B cell (primary cell): ENCODE measurements at regions not wholly inside any gene's neighbourhood (a gene's known extent, or its start where the extent isn't known, plus 50 kb on each side); places are given as distances from the start of the nearest gene placed in this dataset.

Source experiments
- ATAC-seq: fragments of 200-7000 bp; cut with Tn5 transposase; one replicate; pipeline ENCODE4 v1.10.0; 2021; ENCODE audit warnings: low read depth, mild to moderate bottlenecking, moderate number of reproducible peaks, moderate library complexity
- CTCF ChIA-PET: fragments of 350-600 bp; sonication (Branson Sonifier 250); formaldehyde crosslinking; loops from one replicate; lab custom pipeline; 2021; ENCODE audit warnings: antibody characterized with exemption, inconsistent platforms; lab: Charles Lee
- POLR2A ChIA-PET: fragments of 350-600 bp; sonication (Branson Sonifier 250); formaldehyde crosslinking; loops from one replicate; lab custom pipeline; 2021; ENCODE audit warnings: antibody characterized with exemption; lab: Charles Lee
- DNase-seq: peaks from one replicate; pipeline ENCODE4 v3.0.0; 2013
- H2AFZ ChIP-seq: 2 replicates; pipeline ENCODE4 v1.6.1; 2012; ENCODE audit warnings: mild to moderate bottlenecking, low read depth, low read length; ENCODE audit not compliant: insufficient read depth, poor library complexity, severe bottlenecking
- H3K27ac ChIP-seq, 2 donors: 1 replicate in 1 of 2; 2 replicates in 1 of 2; pipeline ENCODE4 v1.5.1; 2012 to 2013; ENCODE audit warnings: low read length in 2 of 2, mild to moderate bottlenecking in 2 of 2, moderate library complexity in 1 of 2
- H3K27me3 ChIP-seq, 4 experiments: fragments of 200-600 bp in 1 of 4; sonication (generic) in 1 of 4; replicated peaks in 1 of 4; 1 replicate in 2 of 4; 2 replicates in 2 of 4; pipeline versions ENCODE4 v1.6.1 to v1.7.0; 2013 to 2016; ENCODE audit warnings: low read length in 3 of 4, mild to moderate bottlenecking in 2 of 4, mixed read lengths in 1 of 4, moderate library complexity in 1 of 4; ENCODE audit not compliant: insufficient read depth in 4 of 4, control insufficient read depth in 3 of 4; ENCODE audit errors: control extremely low read depth in 1 of 4
- H3K36me3 ChIP-seq, 2 experiments: replicated peaks in 1 of 2; 1 replicate in 1 of 2; 2 replicates in 1 of 2; pipeline versions ENCODE4 v1.6.1 to v1.7.1; 2013; ENCODE audit warnings: low read length in 1 of 2; ENCODE audit not compliant: insufficient read depth in 2 of 2, control insufficient read depth in 1 of 2; ENCODE audit errors: control extremely low read depth in 1 of 2, extremely low read depth in 1 of 2
- H3K4me1 ChIP-seq, 2 donors: fragments of 200-600 bp in 1 of 2; sonication (generic) in 1 of 2; 1 replicate in 1 of 2; 2 replicates in 1 of 2; pipeline versions ENCODE4 v1.5.1 to v1.6.1; 2013 to 2017; ENCODE audit warnings: low read length in 2 of 2; ENCODE audit not compliant: control insufficient read depth in 2 of 2, insufficient read depth in 2 of 2
- H3K4me2 ChIP-seq: replicated peaks from 2 replicates; pipeline ENCODE3; 2012; ENCODE audit warnings: mild to moderate bottlenecking, low read depth, low read length; ENCODE audit not compliant: poor library complexity, severe bottlenecking
- H3K4me3 ChIP-seq, 5 experiments: fragments of 200-600 bp in 1 of 5; sonication (generic) in 1 of 5; 1 replicate in 3 of 5; 2 replicates in 2 of 5; pipeline versions ENCODE4 v1.5.1 to v1.7.0; 2011 to 2016; ENCODE audit warnings: low read length in 4 of 5, mild to moderate bottlenecking in 4 of 5, low read depth in 2 of 5, control low read depth in 1 of 5, moderate library complexity in 1 of 5; ENCODE audit not compliant: insufficient read depth in 1 of 5; ENCODE audit errors: control extremely low read depth in 1 of 5, extremely low read depth in 1 of 5
- H3K79me2 ChIP-seq: fragments of 200-600 bp; sonication (generic); one replicate; pipeline ENCODE4 v1.6.0; 2016; ENCODE audit warnings: low read length; ENCODE audit not compliant: control insufficient read depth, insufficient read depth
- H3K9ac ChIP-seq: fragments of 200-600 bp; sonication (generic); 2 replicates; pipeline ENCODE4 v1.6.1; 2017; ENCODE audit warnings: mild to moderate bottlenecking, low read length, moderate library complexity
- H3K9me3 ChIP-seq, 3 donors: one replicate each; pipeline versions ENCODE4 v1.6.1 to v1.7.1; 2013; ENCODE audit warnings: low read length in 2 of 3; ENCODE audit not compliant: control insufficient read depth in 2 of 3, insufficient read depth in 1 of 3; ENCODE audit errors: control extremely low read depth in 1 of 3
- H4K20me1 ChIP-seq: 2 replicates; pipeline ENCODE4 v1.6.0; 2012; ENCODE audit warnings: mild to moderate bottlenecking, low read length; ENCODE audit not compliant: insufficient read depth, control insufficient read depth, poor library complexity, severe bottlenecking
- H3K27ac Mint-ChIP-seq: one replicate; pipeline ENCODE4 v1.8.0; 2021; ENCODE audit warnings: mixed read lengths
- H3K27me3 Mint-ChIP-seq: one replicate; pipeline ENCODE4 v1.8.0; 2021; ENCODE audit warnings: mixed read lengths
- H3K4me1 Mint-ChIP-seq: one replicate; pipeline ENCODE4 v1.8.0; 2021; ENCODE audit warnings: mixed read lengths
- H3K4me3 Mint-ChIP-seq: one replicate; pipeline ENCODE4 v1.8.0; 2021; ENCODE audit warnings: mixed read lengths
- H3K9me3 Mint-ChIP-seq: one replicate; pipeline ENCODE4 v1.8.0; 2022; ENCODE audit warnings: mixed read lengths; ENCODE audit not compliant: insufficient read depth
- EZH2 ChIP-seq: IDR thresholded peaks from 2 replicates; pipeline ENCODE4 v1.6.1; 2012; ENCODE audit warnings: borderline replicate concordance, low read depth, mild to moderate bottlenecking, moderate library complexity, low read length; ENCODE audit not compliant: insufficient read depth, poor library complexity, severe bottlenecking
- WGBS: methylation state at CpG from one replicate; pipeline ENCODE4 v1.1.5; 2013; ENCODE audit warnings: missing lambda C conversion rate; ENCODE audit not compliant: insufficient coverage; 5-methylcytosine and 5-hydroxymethylcytosine counted together
- intact Hi-C: fragments of 100-400 bp; cut with micrococcal nuclease; formaldehyde crosslinking; loops from one replicate; pipeline ENCODE4 v1.10.0; 2022
- TF ChIP-seq, protein P1 (sequence below): fragments of 200-600 bp; IDR thresholded peaks from one replicate; pipeline ENCODE4 v1.8.0; 2022; ENCODE audit warnings: antibody characterized with exemption, mild to moderate bottlenecking

DNA sequence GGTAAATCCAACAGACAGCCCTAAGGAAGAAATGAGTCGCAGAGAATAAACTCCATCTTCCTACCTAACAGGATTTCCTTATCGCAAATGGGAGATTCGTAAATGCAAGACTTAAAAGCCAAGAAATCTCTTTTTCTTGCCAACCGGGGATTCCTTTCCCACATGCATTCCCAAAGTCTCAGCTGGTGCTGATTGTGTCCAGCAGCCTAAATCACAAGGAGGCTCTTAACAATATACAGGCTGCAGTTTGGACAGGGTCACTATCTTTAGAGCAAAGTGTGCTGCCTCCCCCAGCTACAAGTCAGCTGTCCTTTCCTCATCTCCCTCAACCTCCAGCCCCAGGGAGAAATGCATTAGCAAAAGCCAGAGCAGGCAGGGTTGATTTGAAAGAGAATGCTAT, 189.8 kb upstream of the PLXNA2 start:
- no peak overlapping the region for H3K4me2 ChIP-seq
- H3K79me2 ChIP-seq = no peaks in the 10 kb centered on the region
- H4K20me1 ChIP-seq = no peaks in the 10 kb centered on the region
- no peak overlapping the region for H3K4me3 ChIP-seq
- Mint-ChIP-seq H3K27ac (no peak overlapping the region), H3K4me1 (no peaks in the 10 kb centered on the region), H3K4me3 (no peak overlapping the region), H3K27me3 (no peaks in the 10 kb centered on the region), H3K9me3 (no peaks in the 10 kb centered on the region)
- no peak for ATAC-seq
- no peak overlapping the region for H3K9ac ChIP-seq
- no peaks in the 10 kb centered on the region for H3K36me3 ChIP-seq
- no peaks in the 10 kb centered on the region for H3K9me3 ChIP-seq
- ChIA-PET POLR2A (no interaction called here), CTCF (no interaction called here)
- no peak overlapping the region for H2AFZ ChIP-seq
- H3K27ac ChIP-seq = no peak overlapping the region
- DNase-seq = no peak
- H3K4me1 ChIP-seq = no peaks in the 10 kb centered on the region
- 100% methylated on average over 3 of the region's 4 CpGs for WGBS
- intact Hi-C loops = no loop called here
- H3K27me3 ChIP-seq = peaks cover 0 to 2% (median 0%) of the 10 kb centered on the region in 4 experiments
- no peak for TF ChIP-seq EZH2
- TF ChIP-seq, protein P1, sequence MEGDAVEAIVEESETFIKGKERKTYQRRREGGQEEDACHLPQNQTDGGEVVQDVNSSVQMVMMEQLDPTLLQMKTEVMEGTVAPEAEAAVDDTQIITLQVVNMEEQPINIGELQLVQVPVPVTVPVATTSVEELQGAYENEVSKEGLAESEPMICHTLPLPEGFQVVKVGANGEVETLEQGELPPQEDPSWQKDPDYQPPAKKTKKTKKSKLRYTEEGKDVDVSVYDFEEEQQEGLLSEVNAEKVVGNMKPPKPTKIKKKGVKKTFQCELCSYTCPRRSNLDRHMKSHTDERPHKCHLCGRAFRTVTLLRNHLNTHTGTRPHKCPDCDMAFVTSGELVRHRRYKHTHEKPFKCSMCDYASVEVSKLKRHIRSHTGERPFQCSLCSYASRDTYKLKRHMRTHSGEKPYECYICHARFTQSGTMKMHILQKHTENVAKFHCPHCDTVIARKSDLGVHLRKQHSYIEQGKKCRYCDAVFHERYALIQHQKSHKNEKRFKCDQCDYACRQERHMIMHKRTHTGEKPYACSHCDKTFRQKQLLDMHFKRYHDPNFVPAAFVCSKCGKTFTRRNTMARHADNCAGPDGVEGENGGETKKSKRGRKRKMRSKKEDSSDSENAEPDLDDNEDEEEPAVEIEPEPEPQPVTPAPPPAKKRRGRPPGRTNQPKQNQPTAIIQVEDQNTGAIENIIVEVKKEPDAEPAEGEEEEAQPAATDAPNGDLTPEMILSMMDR = no peak

DNA sequence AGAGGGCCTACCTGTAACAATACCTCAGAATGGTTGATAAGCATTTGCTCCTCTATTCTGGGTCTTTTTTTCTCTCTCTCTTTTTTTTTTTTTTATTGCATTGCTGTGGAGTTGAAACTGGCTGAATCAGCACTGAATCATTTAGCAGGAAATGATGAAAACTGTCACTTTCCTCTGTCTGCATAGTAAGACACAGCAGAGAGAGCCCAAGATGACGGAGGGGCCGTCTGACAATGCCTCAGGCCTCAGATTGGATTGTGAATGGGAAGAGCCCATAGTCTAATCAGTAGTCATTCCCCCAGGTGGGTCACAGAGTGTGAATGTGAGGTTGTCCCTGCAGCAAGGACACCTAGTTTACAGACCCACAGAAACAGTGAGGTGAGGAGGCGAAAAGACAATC, 193.2 kb upstream of the PLXNA2 start:
- POLR2A ChIA-PET = no interaction called here
- H2AFZ ChIP-seq = no peak overlapping the region

More for the DNA sequence above, 193.2 kb upstream of the PLXNA2 start:
- no peaks in the 10 kb centered on the region for H3K4me1 Mint-ChIP-seq
- DNase-seq (no peak), ATAC-seq (no peak)
- no peaks in the 10 kb centered on the region for H3K9me3 Mint-ChIP-seq
- no peak overlapping the region for H3K9ac ChIP-seq
- TF ChIP-seq, protein P1 = no peak
- no peak for TF ChIP-seq EZH2
- no peak overlapping the region for H3K4me3 ChIP-seq
- H3K27me3 Mint-ChIP-seq = no peaks in the 10 kb centered on the region
- no peaks in the 10 kb centered on the region for H3K79me2 ChIP-seq
- intact Hi-C loops = no loop called here
- H3K27ac ChIP-seq = no peak overlapping the region
- H3K27ac Mint-ChIP-seq = no peak overlapping the region
- no peaks in the 10 kb centered on the region for H3K9me3 ChIP-seq
- no peaks in the 10 kb centered on the region for H3K4me1 ChIP-seq
- H3K36me3 ChIP-seq = no peaks in the 10 kb centered on the region
- no peak overlapping the region for H3K4me3 Mint-ChIP-seq
- CTCF ChIA-PET = no interaction called here
- no peaks in the 10 kb centered on the region for H4K20me1 ChIP-seq
- 31% methylated on average over 2 of the region's 3 CpGs for WGBS
- H3K4me2 ChIP-seq = no peak overlapping the region
- peaks cover 0 to 2% (median 0%) of the 10 kb centered on the region in 4 experiments for H3K27me3 ChIP-seq
